AG04449 (cell line): ENCODE measurements at regions not wholly inside any gene's neighbourhood (a gene's known extent, or its start where the extent isn't known, plus 50 kb on each side); places are given as distances from the start of the nearest gene placed in this dataset.

Experiments used
- CTCF ChIA-PET: fragments of 350-600 bp; formaldehyde crosslinking; extraction: SDS; loops from one replicate; lab custom pipeline; 2021; ENCODE audit warnings: antibody characterized with exemption; lab: Yijun Ruan, JAX
- POLR2A ChIA-PET: fragments of 400-600, 350-600 bp; formaldehyde crosslinking; extraction: SDS; loops from one replicate; lab custom pipeline; 2020; ENCODE audit warnings: antibody characterized with exemption, inconsistent platforms; lab: Yijun Ruan, JAX
- DNase-seq: peaks from one replicate; pipeline ENCODE4 v3.0.0-alpha.2; 2010; ENCODE audit warnings: low read depth, low spot score
- H3K4me3 ChIP-seq: 2 replicates; pipeline ENCODE4 v1.5.1; 2011; ENCODE audit warnings: low read depth, mild to moderate bottlenecking, control low read depth, low read length
- CTCF ChIP-seq: IDR thresholded peaks from one replicate; pipeline ENCODE4 v1.5.1; 2011; ENCODE audit warnings: mild to moderate bottlenecking, moderate library complexity, low read length, control low read depth, inconsistent platforms; ENCODE audit not compliant: insufficient read depth; ENCODE audit errors: missing control alignments

GRCh38 chr4:10288830-10289537, 168.2 kb downstream of the ZNF518B start:
- H3K4me3 ChIP-seq = no peak overlapping the region
- no peak for TF ChIP-seq CTCF
- ChIA-PET POLR2A (no interaction called here), CTCF (no interaction called here)
- no peak for DNase-seq

- TF ChIP-seq CTCF = no peak
- ChIA-PET POLR2A (no interaction called here), CTCF (no interaction called here)
- no peak for DNase-seq
- no peak overlapping the region for H3K4me3 ChIP-seq
Measured at GRCh38 chr4:10285028-10285427, 168.4 kb upstream of the WDR1 start.

GRCh38 chr4:10283761-10284160, 167.2 kb upstream of the WDR1 start:
- TF ChIP-seq CTCF = no peak
- no peak for DNase-seq
- ChIA-PET POLR2A (no interaction called here), CTCF (no interaction called here)
- H3K4me3 ChIP-seq = no peak overlapping the region

GRCh38 chr4:10281996-10282395, 165.4 kb upstream of the WDR1 start:
- no peak for TF ChIP-seq CTCF
- DNase-seq = no peak
- CTCF ChIA-PET = no interaction called here
- POLR2A ChIA-PET = no interaction called here
- H3K4me3 ChIP-seq = no peak overlapping the region

GRCh38 chr4:10279261-10279660, 162.7 kb upstream of the WDR1 start:
- DNase-seq = no peak
- H3K4me3 ChIP-seq = no peak overlapping the region
- TF ChIP-seq CTCF = no peak
- ChIA-PET POLR2A (no interaction called here), CTCF (no interaction called here)

- ChIA-PET CTCF (no interaction called here), POLR2A (no interaction called here)
- no peak for DNase-seq
- no peak for TF ChIP-seq CTCF
- no peak overlapping the region for H3K4me3 ChIP-seq
Measured at GRCh38 chr4:10278071-10278470, 161.5 kb upstream of the WDR1 start.
